ENCODE measurements at regions not wholly inside any gene's neighbourhood (a gene's known extent, or its start where the extent isn't known, plus 50 kb on each side); places are given as distances from the start of the nearest gene placed in this dataset.

DNA sequence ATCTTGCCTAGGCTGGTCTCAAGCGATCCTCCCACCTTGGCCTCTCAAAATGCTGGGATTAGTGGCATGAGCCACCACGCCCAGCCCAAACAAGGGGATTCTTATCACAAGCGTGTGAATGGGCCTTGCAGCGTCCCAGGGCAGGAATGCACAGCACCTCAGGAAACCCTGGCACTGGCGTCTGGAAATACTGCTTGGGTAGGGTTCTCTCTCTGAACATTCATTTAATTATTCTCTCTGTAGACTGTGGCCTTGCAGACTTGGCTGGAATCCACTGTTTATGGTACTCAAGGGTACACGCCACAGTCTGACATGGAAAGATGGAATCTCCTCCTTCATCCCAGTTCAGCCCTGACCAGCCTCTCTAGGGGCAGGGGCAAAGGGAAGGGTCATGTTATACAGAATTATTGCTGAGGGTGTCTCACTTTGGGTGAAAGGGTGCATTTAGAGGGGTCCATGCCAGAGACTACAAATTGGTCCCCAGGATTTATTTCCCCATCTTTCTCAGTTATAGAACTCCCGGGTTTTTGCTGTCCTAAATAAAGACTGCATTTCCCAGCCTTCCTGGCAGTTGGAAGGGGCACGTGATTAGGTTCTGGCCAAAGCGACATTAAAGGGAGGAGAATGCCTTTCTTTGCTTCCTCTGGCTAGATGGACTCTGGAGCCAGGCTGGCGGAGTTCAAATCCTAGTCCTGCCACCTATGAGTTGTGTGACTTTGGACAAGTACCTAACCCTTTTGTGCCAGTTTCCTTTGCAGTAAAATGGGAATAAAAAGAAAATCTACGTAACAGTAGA, 147.2 kb upstream of the HAAO start:
- TF ChIP-seq, protein P1, sequence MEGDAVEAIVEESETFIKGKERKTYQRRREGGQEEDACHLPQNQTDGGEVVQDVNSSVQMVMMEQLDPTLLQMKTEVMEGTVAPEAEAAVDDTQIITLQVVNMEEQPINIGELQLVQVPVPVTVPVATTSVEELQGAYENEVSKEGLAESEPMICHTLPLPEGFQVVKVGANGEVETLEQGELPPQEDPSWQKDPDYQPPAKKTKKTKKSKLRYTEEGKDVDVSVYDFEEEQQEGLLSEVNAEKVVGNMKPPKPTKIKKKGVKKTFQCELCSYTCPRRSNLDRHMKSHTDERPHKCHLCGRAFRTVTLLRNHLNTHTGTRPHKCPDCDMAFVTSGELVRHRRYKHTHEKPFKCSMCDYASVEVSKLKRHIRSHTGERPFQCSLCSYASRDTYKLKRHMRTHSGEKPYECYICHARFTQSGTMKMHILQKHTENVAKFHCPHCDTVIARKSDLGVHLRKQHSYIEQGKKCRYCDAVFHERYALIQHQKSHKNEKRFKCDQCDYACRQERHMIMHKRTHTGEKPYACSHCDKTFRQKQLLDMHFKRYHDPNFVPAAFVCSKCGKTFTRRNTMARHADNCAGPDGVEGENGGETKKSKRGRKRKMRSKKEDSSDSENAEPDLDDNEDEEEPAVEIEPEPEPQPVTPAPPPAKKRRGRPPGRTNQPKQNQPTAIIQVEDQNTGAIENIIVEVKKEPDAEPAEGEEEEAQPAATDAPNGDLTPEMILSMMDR (IDR thresholded peaks at IDR 0.05), result no peak

DNA sequence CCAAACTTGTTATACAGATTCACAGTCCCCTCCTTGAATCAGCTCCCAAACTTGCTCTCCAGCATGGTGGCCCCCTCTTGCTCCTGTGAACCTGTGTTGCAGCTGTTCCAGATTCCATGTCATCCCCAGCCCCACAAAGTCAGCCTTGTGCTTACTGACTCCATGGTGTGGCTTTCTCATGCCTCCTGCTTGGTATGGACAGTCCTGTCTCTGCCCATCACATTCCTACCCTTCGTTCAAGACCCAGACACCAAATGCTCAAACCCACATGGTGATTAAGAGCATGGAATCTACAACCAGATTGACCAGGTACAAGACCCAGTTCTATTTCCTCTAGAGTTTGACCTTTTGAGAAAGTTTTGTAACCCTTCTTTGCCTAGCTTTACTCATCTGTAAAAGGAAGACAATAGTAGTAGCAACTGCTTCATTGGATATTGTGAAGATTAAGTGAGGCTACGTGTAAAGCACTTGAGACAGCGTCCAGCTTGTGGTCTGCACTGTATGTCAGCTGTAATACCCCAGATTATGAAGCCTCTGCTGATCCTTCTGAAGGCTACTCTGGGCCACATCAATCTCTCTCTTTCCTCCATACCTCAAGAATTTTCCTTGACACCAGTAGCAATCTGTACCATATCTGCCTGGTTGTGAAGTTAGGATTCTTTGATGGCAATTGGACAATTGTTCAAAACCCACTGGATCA, 146.4 kb upstream of the HAAO start:
- TF ChIP-seq, protein P1 (IDR thresholded peaks at IDR 0.05), result no peak

DNA sequence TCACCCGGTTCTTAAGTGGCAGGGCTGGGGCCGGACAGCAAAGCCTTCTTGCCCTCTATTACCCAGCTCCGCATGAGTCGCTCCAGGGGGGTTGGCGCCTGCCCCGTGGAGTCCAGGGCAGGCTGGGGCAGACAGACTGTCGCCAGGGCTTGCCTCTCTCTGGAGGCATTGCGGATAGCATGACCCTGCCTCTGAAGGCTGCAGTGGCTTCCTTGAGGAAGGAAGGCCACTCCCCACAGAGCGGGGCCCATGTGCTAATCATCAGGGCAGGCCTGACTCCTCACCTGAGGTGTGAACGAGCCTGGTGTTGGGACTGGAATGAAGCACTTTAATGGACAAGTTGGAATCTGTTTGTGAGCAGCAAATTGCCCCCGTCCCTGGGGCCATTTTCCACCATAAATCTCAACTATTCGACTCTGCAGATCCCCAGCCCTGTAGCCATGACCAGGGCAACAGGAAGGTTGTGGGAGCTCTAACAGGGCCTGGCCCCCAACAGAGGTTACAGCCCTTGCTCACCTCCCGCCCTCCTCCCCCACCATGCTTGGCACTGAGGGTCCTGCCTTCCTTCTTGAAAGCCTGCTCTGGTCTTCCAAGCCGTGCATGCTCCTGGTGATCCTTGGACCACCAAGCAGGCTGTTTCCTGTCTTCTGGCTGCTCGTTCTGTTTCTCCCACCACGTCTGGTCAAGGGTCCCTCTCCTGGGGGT, 144.9 kb upstream of the HAAO start:
- TF ChIP-seq, protein P1 (IDR thresholded peaks at IDR 0.05), result no peak

DNA sequence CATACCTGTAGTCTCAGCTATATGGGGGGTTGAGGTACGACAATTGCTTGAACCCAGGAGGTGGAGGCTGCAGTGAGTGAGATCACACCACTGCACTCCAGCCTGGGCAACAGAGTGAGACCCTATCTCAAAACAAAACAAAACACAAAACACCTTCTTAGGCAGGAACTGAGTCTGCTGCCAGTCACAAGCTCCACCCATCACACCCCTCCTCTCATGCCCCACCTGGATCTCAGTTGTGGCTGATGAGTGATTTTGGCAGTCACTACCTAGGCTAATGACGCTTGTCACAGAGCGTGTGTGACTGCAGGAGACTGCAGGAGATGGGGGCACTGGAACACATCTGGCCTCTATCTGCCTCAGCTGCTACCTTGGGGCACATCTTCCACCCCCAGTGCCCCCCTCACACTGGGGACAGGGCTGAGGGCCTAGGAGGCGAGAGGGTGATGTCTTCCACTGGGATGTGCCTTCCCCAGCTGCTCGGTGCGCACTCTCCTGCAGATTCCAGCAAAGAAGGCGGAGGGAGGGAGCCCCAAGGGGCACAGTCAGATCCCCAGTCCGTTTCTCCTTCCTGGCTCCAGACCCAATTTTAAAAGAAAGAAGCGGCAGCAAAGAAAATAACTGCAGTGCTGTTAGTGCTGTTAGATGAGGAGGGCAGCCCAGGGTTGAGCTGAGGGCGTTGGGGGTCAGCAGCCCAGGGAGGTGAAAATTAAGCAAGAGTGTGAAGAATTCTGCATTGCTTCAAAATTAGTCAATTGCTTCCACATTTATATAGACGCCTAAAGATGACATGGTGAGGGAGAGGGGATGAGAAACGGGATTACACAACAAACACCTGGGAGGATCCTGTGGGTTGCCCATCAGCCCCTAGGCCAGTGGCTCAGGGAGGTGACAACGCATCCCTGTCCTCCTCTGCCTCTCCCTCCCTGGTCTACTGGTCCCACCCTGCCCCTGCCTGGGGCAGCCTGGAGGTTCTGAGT, 143.6 kb upstream of the HAAO start:
- TF ChIP-seq, protein P1 (IDR thresholded peaks at IDR 0.05), result no peak

GRCh38 chr2:42934580-42935186, 142.3 kb upstream of the HAAO start:
- TF ChIP-seq, protein P1 (IDR thresholded peaks at IDR 0.05), result no peak

GRCh38 chr2:42933824-42934254, 141.5 kb upstream of the HAAO start:
- TF ChIP-seq, protein P1 (IDR thresholded peaks at IDR 0.05), result no peak

Data from LNCAP (cell line).